CD4-positive, alpha-beta T cell treated with Interleukin-12 subunit alpha and Interleukin-12 subunit beta, for 1 hour (primary cell): ENCODE measurements at regions not wholly inside any gene's neighbourhood (a gene's known extent, or its start where the extent isn't known, plus 50 kb on each side); places are given as distances from the start of the nearest gene placed in this dataset.
A peak's percentile ranks its signal among the peaks of the same experiment; 100 is the strongest.
"Not testable (repeated sequence)": the region's sequence is repeated elsewhere in the genome, so short reads cannot be mapped to it uniquely, and the experiment has no call there.

Experiments
- DNase-seq: peaks from one replicate; pipeline ENCODE4 v3.0.0-alpha.2; 2020

GRCh38 chr6:156268849-156269248 lies 508.3 kb upstream of the ARID1B start:
- DNase-seq, result no peak

- DNase-seq, result no peak
Measured at GRCh38 chr6:156262014-156262413, 515.2 kb upstream of the ARID1B start.

- DNase-seq, result no peak
Measured at GRCh38 chr6:156260815-156261214, 516.4 kb upstream of the ARID1B start.

GRCh38 chr6:156258981-156259380 lies 518.2 kb upstream of the ARID1B start:
- no peak for DNase-seq

- DNase-seq, result no peak
Measured at GRCh38 chr6:156256161-156256560, 521.0 kb upstream of the ARID1B start.

- DNase-seq, result no peak
Measured at GRCh38 chr6:156254240-156254639, 522.9 kb upstream of the ARID1B start.

GRCh38 chr6:156250593-156250992 lies 526.6 kb upstream of the ARID1B start:
- DNase-seq, result no peak

- no peak for DNase-seq
Measured at GRCh38 chr6:156242206-156242605, 535.0 kb upstream of the ARID1B start.

- DNase-seq, result no peak
Measured at GRCh38 chr6:156231026-156231765, 546.0 kb upstream of the ARID1B start.

GRCh38 chr6:156219973-156220372 lies 557.2 kb upstream of the ARID1B start:
- DNase-seq, result no peak

GRCh38 chr6:156205678-156206077 lies 571.5 kb upstream of the ARID1B start:
- DNase-seq, result no peak

GRCh38 chr6:156199182-156199581 lies 578.0 kb upstream of the ARID1B start:
- no peak for DNase-seq

- DNase-seq, result peak; percentile 10
Measured at GRCh38 chr6:156197513-156197912, 579.7 kb upstream of the ARID1B start.

- no peak for DNase-seq
Measured at GRCh38 chr6:156194981-156195380, 582.2 kb upstream of the ARID1B start.

GRCh38 chr6:156193381-156193780 lies 583.8 kb upstream of the ARID1B start:
- DNase-seq, result peak; percentile 15

GRCh38 chr6:156191895-156192294 lies 585.3 kb upstream of the ARID1B start:
- DNase-seq, result no peak

- DNase-seq, result not testable (repeated sequence)
Measured at GRCh38 chr6:156191390-156191789, 585.8 kb upstream of the ARID1B start.

- DNase-seq, result no peak
Measured at GRCh38 chr6:156190270-156190669, 586.9 kb upstream of the ARID1B start.

- no peak for DNase-seq
Measured at GRCh38 chr6:156189714-156190113, 587.5 kb upstream of the ARID1B start.

- no peak for DNase-seq
Measured at GRCh38 chr6:156189195-156189594, 588.0 kb upstream of the ARID1B start.

GRCh38 chr6:156185113-156185512 lies 592.1 kb upstream of the ARID1B start:
- DNase-seq, result no peak

GRCh38 chr6:156183678-156184077 lies 593.5 kb upstream of the ARID1B start:
- DNase-seq, result no peak

- no peak for DNase-seq
Measured at GRCh38 chr6:156182356-156182755, 594.8 kb upstream of the ARID1B start.

GRCh38 chr6:156181506-156181905 lies 595.7 kb upstream of the ARID1B start:
- no peak for DNase-seq

- DNase-seq, result no peak
Measured at GRCh38 chr6:156175971-156176421, 601.2 kb upstream of the ARID1B start.
